NCI-H187 (cell line): ENCODE measurements at regions not wholly inside any gene's neighbourhood (a gene's known extent, or its start where the extent isn't known, plus 50 kb on each side); places are given as distances from the start of the nearest gene placed in this dataset.

Experiments
- DNase-seq, 2 experiments: peaks; one replicate each; lab custom pipeline; 2025; lab: John Stamatoyannopoulos, UW

- no peak for DNase-seq
Measured at GRCh38 chr1:232280910-232281309, 349.0 kb downstream of the SIPA1L2 start.

GRCh38 chr1:232279909-232280400 is 350.0 kb downstream of the SIPA1L2 start:
- DNase-seq: no peak

- DNase-seq: no peak
Measured at GRCh38 chr1:232278925-232279324, 351.0 kb downstream of the SIPA1L2 start.

- DNase-seq: no peak
Measured at GRCh38 chr1:232276651-232277050, 353.3 kb downstream of the SIPA1L2 start.

GRCh38 chr1:232274999-232275710 is 354.8 kb downstream of the SIPA1L2 start:
- DNase-seq: no peak

GRCh38 chr1:232274236-232274855 is 355.6 kb downstream of the SIPA1L2 start:
- DNase-seq: no peak

- no peak for DNase-seq
Measured at GRCh38 chr1:232273011-232273410, 356.9 kb downstream of the SIPA1L2 start.

- DNase-seq: no peak
Measured at GRCh38 chr1:232271991-232272589, 357.8 kb downstream of the SIPA1L2 start.

GRCh38 chr1:232271299-232271698 is 358.6 kb downstream of the SIPA1L2 start:
- DNase-seq: no peak

- DNase-seq: no peak
Measured at GRCh38 chr1:232269988-232270387, 359.9 kb downstream of the SIPA1L2 start.

- no peak for DNase-seq
Measured at GRCh38 chr1:232267837-232268598, 361.9 kb downstream of the SIPA1L2 start.

GRCh38 chr1:232267092-232267836 is 362.7 kb downstream of the SIPA1L2 start:
- DNase-seq: no peak

GRCh38 chr1:232263452-232263851 is 366.5 kb downstream of the SIPA1L2 start:
- DNase-seq: no peak

- no peak for DNase-seq
Measured at GRCh38 chr1:232262991-232263390, 366.9 kb downstream of the SIPA1L2 start.

GRCh38 chr1:232260861-232261260 is 369.1 kb downstream of the SIPA1L2 start:
- DNase-seq: no peak

GRCh38 chr1:232260045-232260444 is 369.9 kb downstream of the SIPA1L2 start:
- DNase-seq: no peak

GRCh38 chr1:232259333-232259732 is 370.6 kb downstream of the SIPA1L2 start:
- DNase-seq: no peak

GRCh38 chr1:232252546-232253118 is 377.3 kb downstream of the SIPA1L2 start:
- no peak for DNase-seq

- no peak for DNase-seq
Measured at GRCh38 chr1:232250838-232251237, 379.1 kb downstream of the SIPA1L2 start.

- DNase-seq: no peak
Measured at GRCh38 chr1:232249861-232250777, 379.8 kb downstream of the SIPA1L2 start.
